Gastroesophageal sphincter (tissue), 4 donors: ENCODE measurements at regions not wholly inside any gene's neighbourhood (a gene's known extent, or its start where the extent isn't known, plus 50 kb on each side); places are given as distances from the start of the nearest gene placed in this dataset.

Experiments
- ATAC-seq: fragments of 150-250 bp; one replicate; pipeline ENCODE4 v1.9.1; 2016; ENCODE audit warnings: mild to moderate bottlenecking, moderate library complexity
- H3K27ac ChIP-seq, 4 donors: fragments of 200-600 bp; sonication (generic) in 3 of 4; 1 replicate in 3 of 4; 2 replicates in 1 of 4; pipeline ENCODE4 v1.5.1; 2016 to 2019
- H3K27me3 ChIP-seq: fragments of 200-600 bp; sonication (generic); one replicate; pipeline ENCODE4 v1.5.1; 2019
- H3K36me3 ChIP-seq, 2 donors: fragments of 200-600 bp; sonication (generic); one replicate each; pipeline ENCODE4 v1.5.1; 2019; ENCODE audit warnings: control low read depth in 1 of 2
- H3K4me1 ChIP-seq, 3 donors: fragments of 200-600 bp; sonication (generic); 1 replicate in 2 of 3; 2 replicates in 1 of 3; pipeline ENCODE4 v1.5.1; 2016 to 2019; ENCODE audit warnings: control low read depth in 2 of 3
- H3K4me3 ChIP-seq, 2 donors: fragments of 200-600 bp; sonication (generic); one replicate each; pipeline ENCODE4 v1.5.1; 2019; ENCODE audit warnings: mild to moderate bottlenecking in 1 of 2, moderate library complexity in 1 of 2
- H3K9me3 ChIP-seq, 3 donors: fragments of 200-600 bp; sonication (generic); one replicate each; pipeline ENCODE4 v1.5.1; 2017 to 2019; ENCODE audit warnings: control low read depth in 2 of 3
- EP300 ChIP-seq: sonication (generic); formaldehyde crosslinking; IDR thresholded peaks from one replicate; pipeline ENCODE4 v1.6.1; 2017; ENCODE audit warnings: antibody characterized with exemption, mild to moderate bottlenecking
- POLR2A ChIP-seq, 2 donors: fragments of 450-650 bp; IDR thresholded peaks; one replicate each; pipeline ENCODE4 v1.6.1; 2017; ENCODE audit warnings: antibody characterized with exemption in 2 of 2, mild to moderate bottlenecking in 2 of 2, moderate library complexity in 1 of 2
- POLR2AphosphoS5 ChIP-seq: sonication (generic); formaldehyde crosslinking; IDR thresholded peaks from one replicate; pipeline ENCODE4 v1.6.1; 2017; ENCODE audit warnings: antibody characterized with exemption
- WGBS, 2 donors: methylation state at CpG; one replicate each; pipeline ENCODE4 v1.1.5; 2018; ENCODE audit warnings: low coverage in 1 of 2; 5-methylcytosine and 5-hydroxymethylcytosine counted together
- TF ChIP-seq, protein P1 (sequence below), 4 experiments: fragments of 200-600 bp in 2 of 4; fragments of 450-650 bp in 2 of 4; sonication (generic) in 1 of 4; IDR thresholded peaks; one replicate each; pipeline ENCODE4 v1.5.1; 2017 to 2019; ENCODE audit warnings: antibody characterized with exemption in 4 of 4, mild to moderate bottlenecking in 2 of 4, moderate library complexity in 2 of 4

DNA sequence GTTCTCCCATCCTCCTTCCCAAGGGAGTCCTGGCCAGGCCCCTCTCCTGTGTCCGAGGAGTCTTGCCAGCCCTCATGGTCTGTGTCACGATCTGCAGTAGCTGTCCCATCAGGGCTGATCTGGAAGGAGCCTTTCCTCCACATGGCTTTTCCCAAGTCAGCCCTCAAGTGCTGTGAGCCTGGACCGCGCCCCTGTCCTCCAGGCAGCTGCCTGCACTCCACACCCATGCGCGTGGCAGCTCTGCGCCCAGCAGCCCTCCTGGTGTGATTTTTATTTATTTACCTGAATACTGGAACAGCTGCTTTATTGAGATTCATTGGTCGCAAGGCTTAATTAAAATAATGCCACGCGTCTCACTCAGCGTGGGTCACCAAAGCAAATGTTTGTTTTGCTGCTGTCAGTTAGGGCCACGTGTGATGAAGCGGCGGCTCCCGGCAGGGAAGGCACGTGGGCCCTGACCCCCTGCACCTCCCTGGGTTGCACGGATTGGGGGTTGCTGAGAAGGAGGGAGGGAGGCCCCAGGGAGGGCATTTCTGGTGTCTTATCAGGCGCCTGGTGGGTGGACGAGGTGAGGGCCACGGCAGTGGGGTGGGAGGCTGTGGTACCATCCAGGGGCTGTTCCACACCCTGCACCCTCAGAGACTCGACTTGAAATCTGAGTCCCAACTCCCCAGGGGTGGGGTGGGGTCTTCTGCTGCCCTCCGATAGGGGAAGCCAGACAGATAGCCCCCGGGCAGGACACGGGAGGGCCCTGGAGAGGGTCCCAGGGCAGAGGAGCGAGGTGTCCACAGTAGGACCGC, 206.3 kb upstream of the C14orf180 start:
- 62% methylated on average over 19 of the region's 26 CpGs; no CpG with 5 or more reads in 1 of the 2 donors for WGBS, 2 donors

DNA sequence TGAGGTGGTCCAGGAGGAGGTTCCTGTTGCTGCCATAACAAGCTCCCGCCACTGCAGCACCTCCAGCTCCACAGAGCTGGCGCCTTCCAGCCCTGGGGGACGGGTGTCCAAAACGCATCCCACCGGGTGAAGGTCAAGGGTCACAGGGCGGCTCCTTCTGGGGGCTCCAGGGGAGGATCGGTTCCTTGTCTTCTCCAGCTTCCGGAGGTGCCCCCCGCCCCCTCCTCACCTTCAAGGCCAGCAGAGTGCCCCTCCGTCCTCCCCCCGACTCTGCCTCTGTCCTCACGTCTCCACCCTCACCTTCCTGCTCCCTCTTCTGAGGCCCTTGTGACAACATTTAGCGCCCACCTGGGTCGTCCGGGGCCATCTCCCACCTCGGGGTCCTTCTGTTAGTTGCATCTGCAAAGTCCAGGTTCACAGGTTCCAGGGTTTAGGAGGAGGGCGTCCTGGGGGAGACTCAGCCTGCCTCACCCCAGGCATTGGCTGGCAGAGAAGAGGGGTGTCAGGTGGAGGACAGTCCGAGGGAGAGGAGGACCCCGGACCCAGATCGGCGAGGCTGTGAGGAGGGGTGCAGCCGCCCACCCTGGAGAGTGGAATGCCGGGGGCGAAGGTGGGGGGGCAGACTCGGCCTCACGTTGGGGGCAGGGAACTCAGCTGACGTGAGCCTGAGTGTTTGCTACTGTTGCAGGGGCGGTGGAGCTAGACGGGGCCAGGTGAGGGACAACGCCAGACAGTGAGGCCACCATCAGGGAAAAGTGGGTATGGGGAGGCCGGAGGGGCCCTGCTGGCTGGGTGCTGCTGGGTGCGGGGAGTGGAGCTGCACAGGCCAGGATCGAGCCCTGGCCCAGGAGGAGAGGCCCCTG, 205.5 kb upstream of the C14orf180 start:
- peaks cover 0 to 3% (median 0%) of the 10 kb centered on the region in 3 donors for H3K9me3 ChIP-seq
- 68 to 83% methylated on average over 6 to 15 of the region's 33 CpGs for WGBS, 2 donors
- TF ChIP-seq POLR2A (IDR thresholded peaks at IDR 0.05) (no peak), EP300 (no peak), POLR2AphosphoS5 (no peak)
- TF ChIP-seq, protein P1, sequence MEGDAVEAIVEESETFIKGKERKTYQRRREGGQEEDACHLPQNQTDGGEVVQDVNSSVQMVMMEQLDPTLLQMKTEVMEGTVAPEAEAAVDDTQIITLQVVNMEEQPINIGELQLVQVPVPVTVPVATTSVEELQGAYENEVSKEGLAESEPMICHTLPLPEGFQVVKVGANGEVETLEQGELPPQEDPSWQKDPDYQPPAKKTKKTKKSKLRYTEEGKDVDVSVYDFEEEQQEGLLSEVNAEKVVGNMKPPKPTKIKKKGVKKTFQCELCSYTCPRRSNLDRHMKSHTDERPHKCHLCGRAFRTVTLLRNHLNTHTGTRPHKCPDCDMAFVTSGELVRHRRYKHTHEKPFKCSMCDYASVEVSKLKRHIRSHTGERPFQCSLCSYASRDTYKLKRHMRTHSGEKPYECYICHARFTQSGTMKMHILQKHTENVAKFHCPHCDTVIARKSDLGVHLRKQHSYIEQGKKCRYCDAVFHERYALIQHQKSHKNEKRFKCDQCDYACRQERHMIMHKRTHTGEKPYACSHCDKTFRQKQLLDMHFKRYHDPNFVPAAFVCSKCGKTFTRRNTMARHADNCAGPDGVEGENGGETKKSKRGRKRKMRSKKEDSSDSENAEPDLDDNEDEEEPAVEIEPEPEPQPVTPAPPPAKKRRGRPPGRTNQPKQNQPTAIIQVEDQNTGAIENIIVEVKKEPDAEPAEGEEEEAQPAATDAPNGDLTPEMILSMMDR (IDR thresholded peaks at IDR 0.05), result no peak
- H3K4me1 ChIP-seq, result no peaks in the 10 kb centered on the region
- no peaks in the 10 kb centered on the region for H3K36me3 ChIP-seq
- H3K27me3 ChIP-seq, result peaks cover 89% of the 10 kb centered on the region
- H3K4me3 ChIP-seq, result no peak overlapping the region
- ATAC-seq, result no peak
- H3K27ac ChIP-seq, result no peak overlapping the region

More for the DNA sequence above, 206.3 kb upstream of the C14orf180 start:
- no peaks in the 10 kb centered on the region for H3K36me3 ChIP-seq
- TF ChIP-seq EP300, result no peak
- TF ChIP-seq, protein P1 (IDR thresholded peaks at IDR 0.05), result no peak
- peaks cover 89% of the 10 kb centered on the region for H3K27me3 ChIP-seq
- H3K4me3 ChIP-seq, result no peak overlapping the region
- H3K27ac ChIP-seq, result no peak overlapping the region
- H3K9me3 ChIP-seq, result no peaks in the 10 kb centered on the region
- ATAC-seq, result no peak
- no peaks in the 10 kb centered on the region for H3K4me1 ChIP-seq

DNA sequence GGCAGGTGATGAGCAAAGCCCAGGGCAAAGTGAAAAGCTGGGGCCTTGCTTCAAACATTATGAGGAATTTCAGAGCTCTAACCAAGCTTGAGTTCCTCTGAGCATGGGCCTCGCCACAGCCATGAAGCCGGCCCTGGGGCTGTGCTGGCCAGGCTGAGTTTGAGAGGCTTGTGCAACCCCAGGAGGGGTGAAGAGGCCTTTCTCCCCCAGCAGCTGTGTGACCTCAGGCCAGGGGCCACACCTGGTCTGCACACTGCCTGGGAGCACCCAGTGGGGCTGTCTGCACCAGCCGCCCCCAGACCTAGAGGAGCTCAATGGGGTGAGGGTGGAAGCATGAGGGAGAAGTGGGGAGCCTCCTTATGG, 204.9 kb upstream of the C14orf180 start:
- Histone ChIP-seq H3K27ac (no peak overlapping the region), H3K4me1 (no peaks in the 10 kb centered on the region), H3K27me3 (peaks cover 89% of the 10 kb centered on the region), H3K4me3 (no peak overlapping the region), H3K9me3 (peaks cover 0 to 9% (median 0%) of the 10 kb centered on the region in 3 donors), H3K36me3 (no peaks in the 10 kb centered on the region)
- TF ChIP-seq EP300 (no peak), POLR2AphosphoS5 (no peak), POLR2A (IDR thresholded peaks at IDR 0.05) (no peak)
- TF ChIP-seq, protein P1 (IDR thresholded peaks at IDR 0.05), result no peak
- no peak for ATAC-seq
- 83% methylated on average over 2 of the region's 3 CpGs; no CpG with 5 or more reads in 1 of the 2 donors for WGBS, 2 donors

DNA sequence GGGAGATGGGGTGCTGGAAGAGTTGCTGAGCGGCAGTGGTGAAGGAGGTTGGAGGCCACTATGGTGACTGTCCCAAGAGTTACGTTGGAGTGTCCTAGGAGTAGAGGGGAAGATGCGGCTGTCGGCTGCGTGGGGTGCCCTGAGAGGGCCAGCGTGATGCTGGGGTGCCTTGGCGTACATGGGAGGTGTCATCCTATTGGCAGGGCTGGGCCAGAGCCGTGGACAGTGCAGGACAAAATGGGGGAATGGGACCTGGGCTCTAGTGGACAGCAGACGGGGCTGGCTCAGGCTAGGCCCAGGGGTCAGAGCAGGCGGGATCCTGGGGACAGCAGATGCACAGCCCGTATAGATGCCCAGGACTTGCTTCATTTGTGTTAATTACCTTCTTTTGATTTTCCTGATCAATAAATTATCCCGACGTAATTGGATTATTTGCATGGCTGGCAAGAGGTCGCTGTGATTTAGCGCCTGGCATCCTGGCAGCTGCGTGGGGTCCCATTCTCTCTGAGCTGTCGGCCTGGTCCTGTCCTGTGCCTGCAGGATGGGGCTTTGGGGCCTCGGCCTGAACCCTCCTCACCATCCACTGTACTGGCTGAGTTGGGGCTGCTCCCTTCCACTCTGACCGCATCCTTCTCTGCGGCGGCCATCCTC, 203.9 kb upstream of the C14orf180 start:
- Histone ChIP-seq H3K4me3 (no peak overlapping the region), H3K4me1 (no peaks in the 10 kb centered on the region), H3K9me3 (peaks cover 0 to 19% (median 0%) of the 10 kb centered on the region in 3 donors), H3K36me3 (no peaks in the 10 kb centered on the region), H3K27me3 (peaks cover 90% of the 10 kb centered on the region), H3K27ac (no peak overlapping the region)
- no peak for ATAC-seq
- TF ChIP-seq POLR2AphosphoS5 (no peak), EP300 (no peak), POLR2A (IDR thresholded peaks at IDR 0.05) (no peak)
- TF ChIP-seq, protein P1 (IDR thresholded peaks at IDR 0.05), result no peak
- 90 to 93% methylated on average over 14 of the region's 21 CpGs for WGBS, 2 donors
